ENCODE measurements at regions not wholly inside any gene's neighbourhood (a gene's known extent, or its start where the extent isn't known, plus 50 kb on each side); places are given as distances from the start of the nearest gene placed in this dataset.

DNA sequence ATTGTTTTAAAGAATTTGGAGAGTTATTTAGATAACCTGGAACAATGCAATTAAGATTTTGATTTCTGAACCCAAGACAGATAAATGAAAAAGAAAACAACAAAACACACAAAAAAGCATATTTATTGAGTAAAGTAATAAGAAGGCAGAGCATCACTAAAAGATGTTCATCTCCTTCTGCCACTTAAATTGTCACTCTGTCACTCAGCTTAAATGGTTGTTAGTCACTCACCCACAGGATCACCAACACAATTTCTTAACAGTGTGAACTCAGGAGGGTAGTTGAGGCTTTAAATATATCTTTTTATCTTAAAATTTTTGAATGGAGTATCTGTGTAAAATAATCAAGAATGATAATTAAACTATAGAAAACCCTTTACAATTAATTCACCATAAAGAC, 1215.5 kb upstream of the PCDH20 start:
- no peaks in the 10 kb centered on the region for H3K9me3 ChIP-seq (replicated peaks; ENCODE audit: control insufficient read depth, insufficient read depth, low read length)
- TF ChIP-seq WRNIP1 (IDR thresholded peaks at IDR 0.05; ENCODE audit: borderline replicate concordance, low read depth, low read length) (no peak), RUNX3 (IDR thresholded peaks at IDR 0.05; ENCODE audit: low read length) (no peak), EGR1 (IDR thresholded peaks at IDR 0.05; ENCODE audit: borderline replicate concordance in 1 of 2, low read depth in 2 of 2, low read length in 2 of 2) (no peak), POLR2AphosphoS2 (IDR thresholded peaks at IDR 0.05; ENCODE audit: low read depth, low read length) (no peak), BMI1 (IDR thresholded peaks at IDR 0.05; ENCODE audit: borderline replicate concordance) (no peak), PAX8 (IDR thresholded peaks at IDR 0.05) (no peak), ASH2L (IDR thresholded peaks at IDR 0.05; ENCODE audit: borderline replicate concordance, low read depth) (no peak), MYB (IDR thresholded peaks at IDR 0.05; ENCODE audit: borderline replicate concordance, low read depth, low read length) (no peak), POLR2AphosphoS5 (IDR thresholded peaks at IDR 0.05; ENCODE audit: low read length) (no peak), CBFB (IDR thresholded peaks at IDR 0.05; ENCODE audit: low read depth) (no peak)
- TF ChIP-seq, protein P1, sequence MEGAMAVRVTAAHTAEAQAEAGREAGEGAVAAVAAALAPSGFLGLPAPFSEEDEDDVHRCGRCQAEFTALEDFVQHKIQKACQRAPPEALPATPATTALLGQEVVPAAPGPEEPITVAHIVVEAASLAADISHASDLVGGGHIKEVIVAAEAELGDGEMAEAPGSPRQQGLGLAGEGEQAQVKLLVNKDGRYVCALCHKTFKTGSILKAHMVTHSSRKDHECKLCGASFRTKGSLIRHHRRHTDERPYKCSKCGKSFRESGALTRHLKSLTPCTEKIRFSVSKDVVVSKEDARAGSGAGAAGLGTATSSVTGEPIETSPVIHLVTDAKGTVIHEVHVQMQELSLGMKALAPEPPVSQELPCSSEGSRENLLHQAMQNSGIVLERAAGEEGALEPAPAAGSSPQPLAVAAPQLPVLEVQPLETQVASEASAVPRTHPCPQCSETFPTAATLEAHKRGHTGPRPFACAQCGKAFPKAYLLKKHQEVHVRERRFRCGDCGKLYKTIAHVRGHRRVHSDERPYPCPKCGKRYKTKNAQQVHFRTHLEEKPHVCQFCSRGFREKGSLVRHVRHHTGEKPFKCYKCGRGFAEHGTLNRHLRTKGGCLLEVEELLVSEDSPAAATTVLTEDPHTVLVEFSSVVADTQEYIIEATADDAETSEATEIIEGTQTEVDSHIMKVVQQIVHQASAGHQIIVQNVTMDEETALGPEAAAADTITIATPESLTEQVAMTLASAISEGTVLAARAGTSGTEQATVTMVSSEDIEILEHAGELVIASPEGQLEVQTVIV (IDR thresholded peaks at IDR 0.05; ENCODE audit: borderline replicate concordance, partially characterized antibody): no peak
- TF ChIP-seq, protein P2, sequence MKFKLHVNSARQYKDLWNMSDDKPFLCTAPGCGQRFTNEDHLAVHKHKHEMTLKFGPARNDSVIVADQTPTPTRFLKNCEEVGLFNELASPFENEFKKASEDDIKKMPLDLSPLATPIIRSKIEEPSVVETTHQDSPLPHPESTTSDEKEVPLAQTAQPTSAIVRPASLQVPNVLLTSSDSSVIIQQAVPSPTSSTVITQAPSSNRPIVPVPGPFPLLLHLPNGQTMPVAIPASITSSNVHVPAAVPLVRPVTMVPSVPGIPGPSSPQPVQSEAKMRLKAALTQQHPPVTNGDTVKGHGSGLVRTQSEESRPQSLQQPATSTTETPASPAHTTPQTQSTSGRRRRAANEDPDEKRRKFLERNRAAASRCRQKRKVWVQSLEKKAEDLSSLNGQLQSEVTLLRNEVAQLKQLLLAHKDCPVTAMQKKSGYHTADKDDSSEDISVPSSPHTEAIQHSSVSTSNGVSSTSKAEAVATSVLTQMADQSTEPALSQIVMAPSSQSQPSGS (IDR thresholded peaks at IDR 0.05; ENCODE audit: low read length): no peak
- TF ChIP-seq, protein P3, sequence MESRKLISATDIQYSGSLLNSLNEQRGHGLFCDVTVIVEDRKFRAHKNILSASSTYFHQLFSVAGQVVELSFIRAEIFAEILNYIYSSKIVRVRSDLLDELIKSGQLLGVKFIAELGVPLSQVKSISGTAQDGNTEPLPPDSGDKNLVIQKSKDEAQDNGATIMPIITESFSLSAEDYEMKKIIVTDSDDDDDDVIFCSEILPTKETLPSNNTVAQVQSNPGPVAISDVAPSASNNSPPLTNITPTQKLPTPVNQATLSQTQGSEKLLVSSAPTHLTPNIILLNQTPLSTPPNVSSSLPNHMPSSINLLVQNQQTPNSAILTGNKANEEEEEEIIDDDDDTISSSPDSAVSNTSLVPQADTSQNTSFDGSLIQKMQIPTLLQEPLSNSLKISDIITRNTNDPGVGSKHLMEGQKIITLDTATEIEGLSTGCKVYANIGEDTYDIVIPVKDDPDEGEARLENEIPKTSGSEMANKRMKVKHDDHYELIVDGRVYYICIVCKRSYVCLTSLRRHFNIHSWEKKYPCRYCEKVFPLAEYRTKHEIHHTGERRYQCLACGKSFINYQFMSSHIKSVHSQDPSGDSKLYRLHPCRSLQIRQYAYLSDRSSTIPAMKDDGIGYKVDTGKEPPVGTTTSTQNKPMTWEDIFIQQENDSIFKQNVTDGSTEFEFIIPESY (IDR thresholded peaks at IDR 0.05): no peak
- DNase-seq (ENCODE audit: low read depth, low spot score) (no peak), FAIRE-seq (no peak), ATAC-seq (no peak)
- no peaks in the 10 kb centered on the region for H3K36me3 ChIP-seq (ENCODE audit: control insufficient read depth in 2 of 2, insufficient read depth in 2 of 2, low read length in 1 of 2)
- no peak overlapping the region for H3K9ac ChIP-seq (ENCODE audit: control insufficient read depth, insufficient read depth, low read length)
- H4K20me1 ChIP-seq (ENCODE audit: control insufficient read depth, insufficient read depth): no peaks in the 10 kb centered on the region
- H3K4me3 ChIP-seq: no peak overlapping the region
- H2AFZ ChIP-seq (ENCODE audit: control insufficient read depth, low read depth, low read length): no peak overlapping the region
- H3K27ac ChIP-seq (ENCODE audit: control insufficient read depth, insufficient read depth): no peak overlapping the region
- no peaks in the 10 kb centered on the region for H3K4me1 ChIP-seq (ENCODE audit: control insufficient read depth, insufficient read depth, low read length)
- ChIA-PET SMC1A (ENCODE audit: uncharacterized antibody, unreplicated experiment) (interaction anchor here (1.4 kb wide), 1 partner anchor 19 kb away, joined by 3 read pairs; no protein-coding TSS in a partner anchor), RAD21 (ENCODE audit: unreplicated experiment) (no interaction called here), POLR2A (no interaction called here), CTCF (no interaction called here)
- H3K4me2 ChIP-seq (ENCODE audit: control insufficient read depth, insufficient read depth): no peak overlapping the region
- intact Hi-C loops (cut with micrococcal nuclease; ENCODE audit: unreplicated experiment) (no loop called here), in situ Hi-C loops (cut with MboI) (no loop called here)
- no TSS peak for BruUV-seq (replicated peaks)
- no peaks in the 10 kb centered on the region for H3K27me3 ChIP-seq (replicated peaks in 1 of 2; ENCODE audit: control insufficient read depth in 2 of 2, insufficient read depth in 2 of 2, low read length in 1 of 2)
- no peaks in the 10 kb centered on the region for H3K79me2 ChIP-seq (ENCODE audit: control insufficient read depth, insufficient read depth, low read length)
